Glutamatergic neuron (in vitro differentiated cells): ENCODE measurements at regions not wholly inside any gene's neighbourhood (a gene's known extent, or its start where the extent isn't known, plus 50 kb on each side); places are given as distances from the start of the nearest gene placed in this dataset.

ENCODE experiments used
- DNase-seq: peaks from one replicate; pipeline ENCODE4 v3.0.0; 2022
- H3K27ac Mint-ChIP-seq: one replicate; pipeline ENCODE4 v1.8.0; 2020; ENCODE audit warnings: mild to moderate bottlenecking, mixed read lengths, inconsistent platforms; ENCODE audit not compliant: unreplicated experiment
- H3K27me3 Mint-ChIP-seq: one replicate; pipeline ENCODE4 v1.8.0; 2020; ENCODE audit warnings: mild to moderate bottlenecking, moderate library complexity, mixed read lengths, inconsistent platforms; ENCODE audit not compliant: unreplicated experiment
- H3K36me3 Mint-ChIP-seq: one replicate; pipeline ENCODE4 v1.8.0; 2020; ENCODE audit warnings: mild to moderate bottlenecking, mixed read lengths, inconsistent platforms; ENCODE audit not compliant: unreplicated experiment
- H3K4me1 Mint-ChIP-seq: one replicate; pipeline ENCODE4 v1.8.0; 2020; ENCODE audit warnings: mild to moderate bottlenecking, low read depth, mixed read lengths, inconsistent platforms; ENCODE audit not compliant: unreplicated experiment
- H3K4me3 Mint-ChIP-seq: one replicate; pipeline ENCODE4 v1.8.0; 2020; ENCODE audit warnings: mild to moderate bottlenecking, mixed read lengths, inconsistent platforms; ENCODE audit not compliant: unreplicated experiment
- H3K9me3 Mint-ChIP-seq: one replicate; pipeline ENCODE4 v1.8.0; 2020; ENCODE audit warnings: mild to moderate bottlenecking, moderate library complexity, mixed read lengths, inconsistent platforms; ENCODE audit not compliant: unreplicated experiment
- TF ChIP-seq, protein P1 (sequence below): fragments of 200-600 bp; sonication (generic); IDR thresholded peaks from one replicate; pipeline ENCODE4 v1.5.0; 2021; ENCODE audit not compliant: partially characterized antibody, unreplicated experiment

- TF ChIP-seq, protein P1, sequence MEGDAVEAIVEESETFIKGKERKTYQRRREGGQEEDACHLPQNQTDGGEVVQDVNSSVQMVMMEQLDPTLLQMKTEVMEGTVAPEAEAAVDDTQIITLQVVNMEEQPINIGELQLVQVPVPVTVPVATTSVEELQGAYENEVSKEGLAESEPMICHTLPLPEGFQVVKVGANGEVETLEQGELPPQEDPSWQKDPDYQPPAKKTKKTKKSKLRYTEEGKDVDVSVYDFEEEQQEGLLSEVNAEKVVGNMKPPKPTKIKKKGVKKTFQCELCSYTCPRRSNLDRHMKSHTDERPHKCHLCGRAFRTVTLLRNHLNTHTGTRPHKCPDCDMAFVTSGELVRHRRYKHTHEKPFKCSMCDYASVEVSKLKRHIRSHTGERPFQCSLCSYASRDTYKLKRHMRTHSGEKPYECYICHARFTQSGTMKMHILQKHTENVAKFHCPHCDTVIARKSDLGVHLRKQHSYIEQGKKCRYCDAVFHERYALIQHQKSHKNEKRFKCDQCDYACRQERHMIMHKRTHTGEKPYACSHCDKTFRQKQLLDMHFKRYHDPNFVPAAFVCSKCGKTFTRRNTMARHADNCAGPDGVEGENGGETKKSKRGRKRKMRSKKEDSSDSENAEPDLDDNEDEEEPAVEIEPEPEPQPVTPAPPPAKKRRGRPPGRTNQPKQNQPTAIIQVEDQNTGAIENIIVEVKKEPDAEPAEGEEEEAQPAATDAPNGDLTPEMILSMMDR = no peak
- H3K36me3 Mint-ChIP-seq = peaks cover 8% of the 10 kb centered on the region
- H3K27me3 Mint-ChIP-seq = no peaks in the 10 kb centered on the region
- H3K9me3 Mint-ChIP-seq = peaks cover 3% of the 10 kb centered on the region
- H3K4me1 Mint-ChIP-seq = no peaks in the 10 kb centered on the region
- H3K27ac Mint-ChIP-seq = no peak overlapping the region
- no peak overlapping the region for H3K4me3 Mint-ChIP-seq
- no peak for DNase-seq
These were observed 107.6 kb upstream of the KIF2A start for GRCh38 chr5:62198421-62198820.

DNA sequence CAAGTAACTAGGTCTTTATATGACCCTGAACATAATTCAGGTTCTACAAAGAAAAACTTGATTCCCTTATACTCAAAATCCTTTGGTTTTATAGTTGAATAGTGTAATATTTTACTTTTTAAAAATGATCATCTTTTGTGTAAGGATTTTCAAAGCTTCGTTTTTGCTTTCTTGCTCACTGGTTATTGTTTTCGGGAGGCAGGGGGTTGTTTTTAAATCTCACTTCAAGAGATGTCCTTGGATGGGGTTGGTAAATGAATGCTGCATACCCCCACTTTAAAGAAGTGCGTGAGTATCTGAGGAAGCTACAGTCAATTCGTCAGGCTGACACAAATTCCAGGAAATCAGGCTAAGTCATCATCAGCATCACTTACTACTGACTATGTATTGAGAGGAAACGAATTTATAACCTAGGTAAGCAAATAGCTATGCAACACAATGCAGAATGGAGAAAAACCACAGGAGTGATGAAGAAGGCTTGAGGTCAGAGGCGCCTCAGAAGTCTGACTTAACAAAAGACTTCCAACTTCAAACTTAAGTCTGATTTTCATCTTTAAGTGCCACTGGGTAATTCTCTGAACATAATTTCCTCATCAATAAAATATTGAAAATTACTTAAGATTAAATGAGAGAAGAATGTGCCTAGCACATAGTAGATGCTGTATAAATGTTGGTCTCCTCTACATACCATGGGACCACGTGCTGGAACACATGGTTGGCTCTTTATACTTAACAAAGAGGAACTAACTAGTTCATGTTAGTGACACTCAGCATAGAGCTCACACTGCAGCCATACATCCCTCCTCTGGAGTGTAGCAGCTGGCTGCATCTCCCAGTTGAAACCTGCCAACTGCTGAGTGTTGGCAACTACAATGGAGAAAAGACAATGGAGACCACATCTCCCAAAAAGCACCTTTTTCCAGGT is 106.0 kb upstream of the KIF2A start:
- Mint-ChIP-seq H3K4me1 (no peaks in the 10 kb centered on the region), H3K27ac (no peak overlapping the region)
- TF ChIP-seq, protein P1 = no peak

DNA sequence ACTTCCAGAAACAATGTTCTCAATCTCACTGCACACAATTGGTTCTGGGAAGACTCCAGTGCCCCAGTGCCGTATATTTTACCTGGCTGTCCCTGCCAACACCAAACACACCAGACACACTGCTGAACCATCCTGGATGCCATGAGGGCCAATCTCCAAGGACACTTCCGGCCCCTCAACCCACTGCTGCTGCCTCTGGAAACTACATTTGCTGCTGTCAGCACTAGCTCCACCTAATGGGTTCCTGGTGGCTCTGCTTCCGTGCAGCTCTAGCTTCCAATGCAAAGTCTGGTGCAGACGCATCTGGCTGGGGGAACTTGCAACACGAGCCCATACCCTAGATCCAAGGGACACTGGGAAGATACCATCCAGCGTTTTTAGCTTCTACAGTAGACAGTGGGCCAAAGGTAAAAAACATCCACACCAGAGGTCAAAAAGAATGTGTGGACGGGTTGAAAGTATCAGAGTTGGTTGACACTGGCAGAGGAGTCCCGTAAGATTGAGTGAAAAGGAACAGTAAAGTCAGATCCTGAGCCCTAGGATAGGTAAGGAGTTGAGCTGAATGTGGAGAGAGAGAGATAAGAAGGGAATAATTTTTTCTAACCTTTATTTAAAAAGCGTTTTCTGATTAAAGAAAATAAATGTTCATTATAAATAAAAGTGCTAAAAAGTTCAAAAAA is 99.7 kb upstream of the KIF2A start:
- Mint-ChIP-seq H3K4me3 (no peak overlapping the region), H3K27me3 (peaks cover 3% of the 10 kb centered on the region), H3K9me3 (peaks cover 5% of the 10 kb centered on the region), H3K27ac (no peak overlapping the region), H3K4me1 (no peaks in the 10 kb centered on the region), H3K36me3 (no peaks in the 10 kb centered on the region)
- TF ChIP-seq, protein P1 = no peak
- DNase-seq = no peak

More for the DNA sequence above, 106.0 kb upstream of the KIF2A start:
- Mint-ChIP-seq H3K36me3 (no peaks in the 10 kb centered on the region), H3K4me3 (no peak overlapping the region), H3K27me3 (no peaks in the 10 kb centered on the region), H3K9me3 (peaks cover 2% of the 10 kb centered on the region)
- DNase-seq = no peak

GRCh38 chr5:62208218-62208852 is 97.7 kb upstream of the KIF2A start:
- H3K36me3 Mint-ChIP-seq = no peaks in the 10 kb centered on the region
- DNase-seq = no peak
- TF ChIP-seq, protein P1 = no peak
- no peaks in the 10 kb centered on the region for H3K4me1 Mint-ChIP-seq
- no peak overlapping the region for H3K27ac Mint-ChIP-seq
- no peak overlapping the region for H3K4me3 Mint-ChIP-seq
- peaks cover 3% of the 10 kb centered on the region for H3K27me3 Mint-ChIP-seq
- peaks cover 3% of the 10 kb centered on the region for H3K9me3 Mint-ChIP-seq

DNA sequence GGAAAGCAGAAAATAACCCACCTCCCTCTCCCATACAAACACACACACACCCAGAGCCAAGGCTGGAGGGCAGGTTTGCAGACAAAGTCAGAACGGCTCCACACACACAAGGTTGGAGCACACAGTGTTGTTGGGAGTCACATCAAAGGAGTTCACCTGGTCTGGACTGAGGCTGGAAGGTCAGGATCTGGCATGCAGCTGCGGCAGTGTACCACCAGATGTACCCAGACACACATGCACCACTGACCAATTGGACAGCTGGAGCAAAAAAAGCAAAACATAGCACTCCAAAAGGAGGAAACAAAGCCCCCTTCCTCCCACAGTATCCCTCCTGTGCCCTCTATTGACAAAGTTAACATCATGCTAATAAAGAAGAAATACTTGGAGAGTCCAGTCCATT is 94.6 kb upstream of the KIF2A start:
- no peak overlapping the region for H3K4me3 Mint-ChIP-seq
- TF ChIP-seq, protein P1 = no peak
- H3K27me3 Mint-ChIP-seq = peaks cover 3% of the 10 kb centered on the region
- H3K9me3 Mint-ChIP-seq = peaks cover 3% of the 10 kb centered on the region
- H3K27ac Mint-ChIP-seq = no peak overlapping the region
- no peaks in the 10 kb centered on the region for H3K4me1 Mint-ChIP-seq
- DNase-seq = no peak
- H3K36me3 Mint-ChIP-seq = no peaks in the 10 kb centered on the region
